OCI-LY1 (cell line): ENCODE measurements at regions not wholly inside any gene's neighbourhood (a gene's known extent, or its start where the extent isn't known, plus 50 kb on each side); places are given as distances from the start of the nearest gene placed in this dataset.

Experiments used
- H2AFZ ChIP-seq: fragments of 200-600 bp; sonication (generic), shearing (Covaris generic); 2 replicates; pipeline ENCODE4 v1.6.0; 2014; ENCODE audit warnings: antibody characterized with exemption, mild to moderate bottlenecking, low read length
- H3F3A ChIP-seq: fragments of 200-600 bp; sonication (generic), shearing (Covaris generic); 2 replicates; pipeline ENCODE4 v1.6.0; 2014; ENCODE audit warnings: mild to moderate bottlenecking, antibody characterized with exemption, low read length, moderate library complexity; ENCODE audit not compliant: insufficient read depth
- H3K27ac ChIP-seq: fragments of 200-600 bp; sonication (generic); 2 replicates; pipeline ENCODE4 v1.5.1; 2014; ENCODE audit warnings: low read length, mixed run types, mild to moderate bottlenecking, low read depth; ENCODE audit not compliant: poor library complexity, severe bottlenecking
- H3K27me3 ChIP-seq: fragments of 200-600 bp; sonication (generic); 2 replicates; pipeline ENCODE4 v1.6.0; 2014; ENCODE audit warnings: antibody characterized with exemption, mild to moderate bottlenecking, low read length, moderate library complexity; ENCODE audit not compliant: insufficient read depth
- H3K36me3 ChIP-seq: fragments of 200-600 bp; sonication (generic); 2 replicates; pipeline ENCODE4 v1.6.1; 2014; ENCODE audit warnings: mild to moderate bottlenecking, antibody characterized with exemption, low read length, moderate library complexity, mixed read lengths; ENCODE audit not compliant: insufficient read depth
- H3K4me1 ChIP-seq: fragments of 200-600 bp; sonication (generic); 2 replicates; pipeline ENCODE4 v1.5.1; 2014; ENCODE audit warnings: mild to moderate bottlenecking, low read length, moderate library complexity; ENCODE audit not compliant: insufficient read depth, severe bottlenecking
- H3K4me2 ChIP-seq: fragments of 200-600 bp; sonication (generic), shearing (Covaris generic); 2 replicates; pipeline ENCODE4 v1.6.1; 2014; ENCODE audit warnings: low read length
- H3K4me3 ChIP-seq: fragments of 200-600 bp; sonication (generic); 2 replicates; pipeline ENCODE4 v1.5.1; 2014; ENCODE audit warnings: low read length, low read depth, mild to moderate bottlenecking, mixed read lengths; ENCODE audit not compliant: poor library complexity, severe bottlenecking
- H3K79me2 ChIP-seq: fragments of 200-600 bp; shearing (Covaris generic); 2 replicates; pipeline ENCODE4 v1.6.1; 2016; ENCODE audit warnings: mixed run types, low read length, mixed read lengths; ENCODE audit not compliant: insufficient read depth
- H3K9ac ChIP-seq: fragments of 200-600 bp; sonication (generic), shearing (Covaris generic); 2 replicates; pipeline ENCODE4 v1.6.1; 2014; ENCODE audit warnings: mild to moderate bottlenecking, low read length, mixed read lengths
- H3K9me2 ChIP-seq: fragments of 200-600 bp; sonication (generic), shearing (Covaris generic); 2 replicates; pipeline ENCODE4 v1.6.1; 2014; ENCODE audit warnings: low read depth, mild to moderate bottlenecking, low read length, mixed read lengths
- H3K9me3 ChIP-seq: fragments of 200-600 bp; shearing (Covaris generic); 2 replicates; pipeline ENCODE4 v1.6.1; 2014; ENCODE audit warnings: low read length, mixed read lengths
- H4K20me1 ChIP-seq: fragments of 200-600 bp; sonication (generic), shearing (Covaris generic); 2 replicates; pipeline ENCODE4 v1.6.0; 2016; ENCODE audit warnings: mild to moderate bottlenecking, low read length; ENCODE audit not compliant: insufficient read depth
- EZH2 ChIP-seq: fragments of 200-600 bp; sonication (generic), shearing (Covaris generic); IDR thresholded peaks from 2 replicates; pipeline ENCODE4 v1.8.0; 2017; ENCODE audit warnings: borderline replicate concordance, mixed run types, mild to moderate bottlenecking, antibody characterized with exemption, low read length, moderate library complexity, mixed read lengths
- TF ChIP-seq, protein P1 (sequence below): fragments of 200-600 bp; sonication (generic), shearing (Covaris generic); IDR thresholded peaks from 2 replicates; pipeline ENCODE4 v1.5.1; 2017; ENCODE audit warnings: mild to moderate bottlenecking, antibody characterized with exemption, low read length, moderate library complexity, mixed read lengths

DNA sequence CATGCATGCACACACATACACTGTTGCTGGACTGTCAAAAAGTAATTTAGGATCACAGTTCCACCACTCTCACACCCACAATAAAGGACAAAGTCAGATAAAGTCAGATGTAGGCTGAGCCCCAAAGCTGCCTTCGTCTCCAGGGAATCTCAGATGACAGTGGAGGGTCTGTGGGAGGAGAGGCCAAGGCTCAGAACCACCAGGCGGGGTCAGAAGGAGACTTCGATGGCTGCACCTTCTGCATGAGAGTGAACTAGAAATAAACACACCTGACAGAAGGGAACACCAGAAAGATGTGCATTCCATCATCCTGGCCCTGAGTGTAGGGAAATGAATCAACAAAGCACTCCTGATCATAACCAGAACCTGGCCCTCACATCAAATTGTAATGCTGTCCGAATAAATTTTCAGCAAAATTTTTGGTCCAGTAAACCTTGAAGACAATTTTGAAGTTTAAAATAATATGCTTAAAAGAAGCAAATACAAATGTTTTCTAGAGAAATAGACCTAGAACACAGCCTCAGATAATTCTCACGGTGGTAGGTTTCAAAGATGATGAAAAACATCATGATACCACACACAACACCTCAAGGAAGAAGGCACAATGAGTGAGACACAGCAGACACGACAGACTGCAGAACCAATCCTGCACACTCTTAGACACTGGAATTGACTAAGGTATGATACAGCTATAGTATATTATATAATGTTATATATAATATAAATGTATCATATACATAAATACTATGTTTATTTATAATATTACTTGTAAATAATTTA, 269.8 kb upstream of the KLF6 start:
- no peak overlapping the region for H3K4me2 ChIP-seq
- no peaks in the 10 kb centered on the region for H3K36me3 ChIP-seq
- no peak overlapping the region for H2AFZ ChIP-seq
- H3F3A ChIP-seq = no peaks in the 10 kb centered on the region
- H3K4me1 ChIP-seq = no peaks in the 10 kb centered on the region
- no peak overlapping the region for H3K4me3 ChIP-seq
- H3K27me3 ChIP-seq = no peaks in the 10 kb centered on the region
- H3K9ac ChIP-seq = no peak overlapping the region
- no peak overlapping the region for H3K27ac ChIP-seq
- TF ChIP-seq, protein P1, sequence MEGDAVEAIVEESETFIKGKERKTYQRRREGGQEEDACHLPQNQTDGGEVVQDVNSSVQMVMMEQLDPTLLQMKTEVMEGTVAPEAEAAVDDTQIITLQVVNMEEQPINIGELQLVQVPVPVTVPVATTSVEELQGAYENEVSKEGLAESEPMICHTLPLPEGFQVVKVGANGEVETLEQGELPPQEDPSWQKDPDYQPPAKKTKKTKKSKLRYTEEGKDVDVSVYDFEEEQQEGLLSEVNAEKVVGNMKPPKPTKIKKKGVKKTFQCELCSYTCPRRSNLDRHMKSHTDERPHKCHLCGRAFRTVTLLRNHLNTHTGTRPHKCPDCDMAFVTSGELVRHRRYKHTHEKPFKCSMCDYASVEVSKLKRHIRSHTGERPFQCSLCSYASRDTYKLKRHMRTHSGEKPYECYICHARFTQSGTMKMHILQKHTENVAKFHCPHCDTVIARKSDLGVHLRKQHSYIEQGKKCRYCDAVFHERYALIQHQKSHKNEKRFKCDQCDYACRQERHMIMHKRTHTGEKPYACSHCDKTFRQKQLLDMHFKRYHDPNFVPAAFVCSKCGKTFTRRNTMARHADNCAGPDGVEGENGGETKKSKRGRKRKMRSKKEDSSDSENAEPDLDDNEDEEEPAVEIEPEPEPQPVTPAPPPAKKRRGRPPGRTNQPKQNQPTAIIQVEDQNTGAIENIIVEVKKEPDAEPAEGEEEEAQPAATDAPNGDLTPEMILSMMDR = no peak
- TF ChIP-seq EZH2 = no peak
- H3K79me2 ChIP-seq = no peaks in the 10 kb centered on the region
- no peaks in the 10 kb centered on the region for H3K9me3 ChIP-seq
- no peaks in the 10 kb centered on the region for H3K9me2 ChIP-seq
- H4K20me1 ChIP-seq = no peaks in the 10 kb centered on the region

DNA sequence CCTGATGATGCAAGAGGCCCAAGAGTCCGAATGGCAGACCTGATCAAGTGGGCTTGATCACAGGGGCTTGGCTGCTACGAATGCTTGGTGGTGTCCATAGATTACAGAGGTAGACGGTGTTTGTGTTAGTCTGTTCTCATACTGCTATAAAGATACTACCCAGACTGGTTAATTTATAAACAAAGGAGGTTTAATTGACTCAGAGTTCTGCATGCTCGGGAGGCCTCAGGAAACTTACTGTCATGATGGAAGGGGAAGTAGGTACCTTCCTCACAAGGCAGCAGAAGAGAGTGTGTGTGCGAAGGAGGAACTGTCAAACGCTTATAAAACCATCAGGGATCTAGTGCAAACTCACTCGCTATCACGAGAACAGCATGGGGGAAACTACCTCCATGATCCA, 268.9 kb upstream of the KLF6 start:
- Histone ChIP-seq H3K9ac (no peak overlapping the region), H3K4me1 (no peaks in the 10 kb centered on the region), H3K27ac (no peak overlapping the region), H3K36me3 (no peaks in the 10 kb centered on the region), H3K9me3 (no peaks in the 10 kb centered on the region), H3K27me3 (no peaks in the 10 kb centered on the region), H3K4me2 (no peak overlapping the region), H3K9me2 (no peaks in the 10 kb centered on the region), H3K79me2 (no peaks in the 10 kb centered on the region), H2AFZ (no peak overlapping the region), H3F3A (no peaks in the 10 kb centered on the region), H3K4me3 (no peak overlapping the region), H4K20me1 (no peaks in the 10 kb centered on the region)
- TF ChIP-seq, protein P1 = no peak
- TF ChIP-seq EZH2 = no peak

DNA sequence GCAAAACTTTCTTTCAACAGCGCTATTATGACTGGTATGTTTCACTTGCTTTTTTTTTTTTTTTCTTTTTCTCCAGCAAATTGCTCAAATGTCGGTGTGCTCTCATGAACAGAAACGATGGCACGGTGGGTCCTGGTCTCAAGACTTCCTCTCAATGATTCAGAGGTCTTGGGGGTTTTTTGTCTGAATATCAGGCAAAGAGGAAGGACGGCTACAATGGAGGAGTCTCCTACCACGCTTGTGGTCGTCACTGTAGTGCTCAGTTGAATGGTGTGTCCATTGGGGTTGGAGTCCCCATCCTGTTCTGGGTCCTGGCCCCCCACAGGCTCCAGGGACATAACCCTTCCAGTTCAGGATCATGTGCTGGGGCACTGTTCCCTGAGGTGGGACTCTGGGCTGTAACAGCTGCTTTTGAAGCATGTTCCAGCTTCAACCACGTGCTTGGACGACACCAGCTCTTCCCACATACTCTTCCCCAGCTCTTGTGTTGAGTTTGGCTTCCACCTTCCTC, 266.7 kb upstream of the KLF6 start:
- H3K4me2 ChIP-seq = no peak overlapping the region
- H3K9me2 ChIP-seq = no peaks in the 10 kb centered on the region
- H3K27ac ChIP-seq = no peak overlapping the region
- H3K4me1 ChIP-seq = no peaks in the 10 kb centered on the region
- no peaks in the 10 kb centered on the region for H3K36me3 ChIP-seq
- H3K27me3 ChIP-seq = no peaks in the 10 kb centered on the region
- H3K79me2 ChIP-seq = no peaks in the 10 kb centered on the region
- H3K4me3 ChIP-seq = no peak overlapping the region
- no peaks in the 10 kb centered on the region for H4K20me1 ChIP-seq
- no peak overlapping the region for H2AFZ ChIP-seq
- no peak for TF ChIP-seq EZH2
- TF ChIP-seq, protein P1 = no peak
- no peaks in the 10 kb centered on the region for H3K9me3 ChIP-seq
- no peak overlapping the region for H3K9ac ChIP-seq
- no peaks in the 10 kb centered on the region for H3F3A ChIP-seq
